ENCODE measurements at regions not wholly inside any gene's neighbourhood (a gene's known extent, or its start where the extent isn't known, plus 50 kb on each side); places are given as distances from the start of the nearest gene placed in this dataset.

DNA sequence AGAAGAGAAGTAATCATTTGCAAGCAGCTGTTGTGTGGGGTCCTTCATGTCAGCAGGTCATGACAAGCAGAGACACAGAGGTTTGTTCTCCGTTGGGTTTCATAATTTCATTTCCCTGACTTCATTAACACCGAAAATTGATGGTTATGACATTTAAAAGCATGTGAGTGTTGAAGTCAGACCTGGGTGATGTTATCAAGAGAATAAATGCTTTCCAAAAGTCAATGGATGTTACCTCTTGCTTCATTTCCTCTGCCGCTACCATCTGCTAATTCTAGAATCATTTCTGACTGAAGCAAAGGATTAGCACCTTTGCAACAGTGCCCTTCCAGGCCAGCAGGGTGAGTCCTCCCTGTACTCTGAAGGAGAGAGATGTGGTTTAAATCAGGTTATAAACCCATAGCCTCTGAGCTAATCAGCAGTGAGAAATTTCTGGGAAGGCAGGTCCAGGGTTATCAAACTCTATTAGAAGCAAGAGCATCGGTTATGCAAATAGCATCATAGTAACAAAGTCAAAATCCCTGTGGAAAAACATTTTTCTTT is 446.2 kb downstream of the PIK3C3 start:
- DNase-seq (ENCODE audit: low spot score) = no peak

DNA sequence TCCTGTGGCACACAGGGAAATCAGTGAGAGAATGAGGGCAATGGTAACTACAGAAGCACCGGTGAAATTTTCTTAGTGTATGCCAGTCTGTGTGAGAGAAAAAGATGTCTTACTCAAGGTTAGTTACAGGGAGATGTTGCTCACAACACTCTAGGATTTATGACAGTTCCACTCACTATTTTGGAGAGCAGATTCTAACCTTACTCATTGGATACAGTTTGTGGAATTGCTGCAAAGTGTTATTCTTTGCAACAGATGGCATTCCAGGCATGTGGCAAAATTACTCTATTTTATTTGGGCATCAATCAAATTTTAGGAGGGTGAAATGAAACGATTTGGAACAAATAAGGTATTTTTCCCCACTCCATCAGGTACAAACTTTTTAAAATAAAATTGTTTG is 449.1 kb downstream of the PIK3C3 start:
- no peak for DNase-seq (ENCODE audit: low spot score)

DNA sequence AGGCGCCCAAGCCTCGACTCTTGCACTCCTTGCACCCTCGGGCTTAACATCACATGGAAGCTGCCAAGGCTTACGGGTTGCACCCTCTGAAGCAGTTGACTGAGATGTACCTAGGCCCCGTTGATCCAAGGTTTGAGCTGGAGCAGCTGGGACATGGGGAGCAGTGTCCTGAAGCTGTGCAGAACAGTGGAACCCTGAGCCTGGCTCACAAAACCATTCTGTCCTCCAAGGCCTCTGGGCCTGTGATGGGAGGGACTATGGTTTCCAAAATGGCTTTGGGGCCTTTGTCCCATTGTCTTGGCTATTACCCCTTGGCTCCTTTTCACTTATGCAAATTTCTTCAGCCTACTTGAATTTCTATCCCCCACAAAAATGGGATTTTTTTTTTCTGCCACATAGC is 454.0 kb downstream of the PIK3C3 start:
- no peak for DNase-seq (ENCODE audit: low spot score)

- no peak for DNase-seq (ENCODE audit: low spot score)
These were observed 457.2 kb downstream of the PIK3C3 start for GRCh38 chr18:42412281-42412680.

DNA sequence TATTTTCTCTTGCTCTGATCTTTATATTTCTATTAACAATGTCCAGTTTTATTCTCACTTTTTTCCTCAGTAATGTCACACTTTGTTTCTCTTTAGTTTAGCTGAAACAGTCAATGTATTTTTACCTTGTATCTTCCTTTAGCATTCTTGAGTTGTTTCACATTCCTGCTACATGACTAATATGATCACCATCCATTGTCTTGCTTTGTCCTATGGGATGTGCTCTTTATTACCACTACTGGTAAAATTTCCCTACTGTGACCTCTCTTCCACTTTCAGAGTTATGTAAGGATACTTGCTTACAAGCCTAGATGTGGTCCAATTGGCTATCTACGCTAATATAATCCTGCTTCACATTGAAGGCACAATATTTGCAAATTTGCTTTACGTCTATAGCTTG is 457.9 kb downstream of the PIK3C3 start:
- no peak for DNase-seq (ENCODE audit: low spot score)

- DNase-seq (ENCODE audit: low spot score) = no peak
These were observed 458.8 kb downstream of the PIK3C3 start for GRCh38 chr18:42413870-42414269.

DNA sequence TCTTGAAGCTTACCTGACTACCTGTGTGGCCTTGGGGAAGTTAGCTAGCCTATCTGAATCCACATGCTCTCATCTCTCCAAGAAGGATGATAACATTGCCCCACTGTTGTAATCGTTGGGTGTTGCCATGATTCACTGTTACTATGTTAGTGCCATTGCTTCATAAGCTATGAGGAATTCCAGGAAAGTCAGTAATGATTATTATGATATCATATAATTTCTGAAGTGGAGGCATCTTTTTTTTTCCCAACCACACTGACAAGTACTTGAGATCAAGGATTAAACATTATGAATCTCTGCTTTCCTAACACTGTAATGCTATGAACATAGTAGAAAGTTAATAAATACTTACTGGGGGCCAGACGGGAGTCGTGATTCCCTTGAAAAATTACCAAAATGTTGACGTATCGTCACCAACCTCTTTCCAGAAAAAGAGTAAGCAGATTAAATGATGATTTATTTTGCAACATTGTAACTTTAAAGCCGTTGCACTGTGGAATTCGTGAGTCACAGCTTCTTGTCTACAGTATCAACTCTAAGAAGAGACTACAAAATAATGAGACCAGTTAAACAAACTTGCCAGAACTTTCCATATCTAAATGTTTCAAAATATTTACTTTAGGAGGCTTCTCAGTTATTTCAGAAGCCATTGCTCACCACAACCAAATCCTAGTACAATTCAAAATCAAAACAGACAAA is 459.9 kb downstream of the PIK3C3 start:
- no peak for DNase-seq (ENCODE audit: low spot score)

DNA sequence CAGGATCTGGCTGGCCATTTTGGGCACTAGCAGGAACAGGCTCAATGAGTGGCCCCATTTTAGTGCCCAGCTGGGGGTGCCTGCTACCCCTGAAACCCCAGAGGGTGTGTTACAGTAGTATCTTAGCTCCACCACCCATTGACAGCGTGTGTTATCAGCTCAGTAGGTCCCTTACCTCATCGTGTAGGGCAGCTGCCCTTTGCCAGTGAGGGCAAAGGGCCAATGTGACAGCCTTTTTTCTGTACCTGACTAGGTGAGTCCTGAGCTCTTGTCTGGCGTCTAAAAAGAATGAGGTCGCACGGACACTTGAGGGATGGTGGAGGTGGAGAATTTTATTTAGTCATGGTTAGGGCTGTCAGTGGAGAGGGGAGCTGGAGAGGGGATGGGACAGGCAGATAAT is 462.2 kb downstream of the PIK3C3 start:
- DNase-seq (ENCODE audit: low spot score) = no peak

DNA sequence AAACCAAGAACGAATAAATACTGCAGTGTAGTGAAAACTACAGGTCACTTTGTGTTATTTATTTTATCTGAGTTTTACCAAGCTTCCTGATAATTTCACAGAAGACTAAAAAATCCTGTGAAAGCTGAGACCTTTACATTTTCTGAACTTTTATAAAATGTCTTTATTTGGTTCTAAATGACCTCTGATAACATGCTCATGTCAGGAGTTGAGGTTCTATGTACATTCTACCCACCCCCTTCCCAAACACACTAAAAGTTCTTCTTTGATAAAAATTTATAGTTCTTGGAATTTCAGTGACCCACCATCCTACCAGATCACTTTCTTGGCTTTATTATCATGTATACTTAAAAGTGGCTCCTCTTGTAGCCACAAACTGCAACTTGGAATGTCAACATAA is 463.1 kb downstream of the PIK3C3 start:
- DNase-seq (ENCODE audit: low spot score) = no peak

- DNase-seq (ENCODE audit: low spot score) = no peak
These were observed 470.0 kb downstream of the PIK3C3 start for GRCh38 chr18:42425025-42425424.

- DNase-seq (ENCODE audit: low spot score) = no peak
These were observed 471.5 kb downstream of the PIK3C3 start for GRCh38 chr18:42426496-42427015.

DNA sequence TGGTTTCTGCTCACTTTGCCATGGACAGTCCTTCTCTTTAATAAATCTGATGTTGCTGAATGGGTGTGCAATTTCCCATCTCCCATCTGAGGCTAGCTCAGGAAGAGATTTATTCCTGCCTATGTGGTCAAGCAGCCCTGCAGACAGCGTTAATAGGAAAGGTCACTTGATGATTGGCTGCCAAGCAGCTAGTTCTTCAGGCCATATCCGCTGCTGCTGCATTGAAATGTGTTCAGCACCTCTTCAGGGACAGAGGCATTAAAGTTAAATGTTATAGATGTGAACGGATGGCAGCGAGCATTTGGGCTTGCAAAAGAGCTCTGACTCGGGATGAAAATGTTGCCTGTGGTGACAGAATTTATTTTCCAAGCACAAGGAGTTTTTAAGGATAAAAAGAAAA is 474.2 kb downstream of the PIK3C3 start:
- DNase-seq (ENCODE audit: low spot score) = no peak

GRCh38 chr18:42436222-42436765 is 481.3 kb downstream of the PIK3C3 start:
- DNase-seq (ENCODE audit: low spot score) = no peak

DNA sequence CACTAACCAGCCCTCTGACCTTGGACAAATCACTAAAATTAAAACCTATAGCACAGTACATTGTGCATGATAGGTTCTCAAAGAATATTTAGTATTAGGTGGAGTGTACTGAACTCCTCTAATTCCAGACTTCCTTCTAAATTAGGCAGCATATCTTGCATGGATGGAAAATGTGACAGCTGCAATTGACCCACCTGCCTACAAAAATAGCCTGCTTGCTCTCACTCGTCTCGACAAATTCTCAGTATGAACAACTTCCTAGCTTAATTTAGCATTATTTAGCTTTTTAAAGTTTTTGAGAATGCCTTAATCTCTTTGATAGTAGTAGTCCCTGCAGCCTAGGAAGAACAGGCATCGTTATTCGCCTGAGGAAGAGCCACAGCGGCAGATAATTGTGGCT is 482.0 kb downstream of the PIK3C3 start:
- DNase-seq (ENCODE audit: low spot score) = no peak

DNA sequence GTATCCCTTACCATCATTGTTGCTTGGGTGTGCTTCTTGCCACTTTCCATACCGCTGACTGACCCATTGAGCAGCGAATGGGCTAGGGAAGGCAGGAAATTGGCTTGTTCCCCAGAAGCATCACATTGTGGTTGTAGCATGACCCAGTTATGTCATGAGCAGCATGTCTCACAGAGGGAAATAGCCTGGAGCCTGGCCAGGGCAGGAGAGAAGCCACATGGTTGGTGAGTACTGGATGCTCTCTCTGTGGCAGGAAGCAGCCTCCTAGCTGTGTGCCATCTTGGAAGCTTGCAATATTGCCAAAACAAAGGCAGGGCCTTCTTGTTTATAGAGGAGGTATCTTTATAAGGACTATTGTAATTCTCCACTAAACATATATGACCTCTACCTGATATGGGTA is 482.6 kb downstream of the PIK3C3 start:
- DNase-seq (ENCODE audit: low spot score) = no peak

- DNase-seq (ENCODE audit: low spot score) = no peak
These were observed 487.6 kb downstream of the PIK3C3 start for GRCh38 chr18:42442656-42443055.

DNA sequence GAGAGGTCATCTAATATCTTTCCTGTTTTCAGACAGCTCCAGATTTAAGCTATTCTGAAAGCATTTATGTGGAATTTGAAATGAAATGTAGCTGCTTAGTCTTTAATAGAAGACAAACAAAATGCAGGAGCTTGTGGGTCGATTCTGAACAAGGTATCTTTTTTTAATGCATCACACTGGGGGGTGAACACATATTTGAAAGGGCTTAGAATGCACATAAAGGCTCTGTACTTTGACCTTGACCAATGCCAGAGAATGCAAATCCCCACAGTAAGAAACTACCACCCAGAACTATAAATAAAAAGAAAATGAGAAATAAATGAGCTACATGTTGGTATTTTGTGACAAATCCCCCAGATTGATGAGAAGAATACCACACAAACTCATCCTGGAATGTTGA is 489.3 kb downstream of the PIK3C3 start:
- no peak for DNase-seq (ENCODE audit: low spot score)

DNA sequence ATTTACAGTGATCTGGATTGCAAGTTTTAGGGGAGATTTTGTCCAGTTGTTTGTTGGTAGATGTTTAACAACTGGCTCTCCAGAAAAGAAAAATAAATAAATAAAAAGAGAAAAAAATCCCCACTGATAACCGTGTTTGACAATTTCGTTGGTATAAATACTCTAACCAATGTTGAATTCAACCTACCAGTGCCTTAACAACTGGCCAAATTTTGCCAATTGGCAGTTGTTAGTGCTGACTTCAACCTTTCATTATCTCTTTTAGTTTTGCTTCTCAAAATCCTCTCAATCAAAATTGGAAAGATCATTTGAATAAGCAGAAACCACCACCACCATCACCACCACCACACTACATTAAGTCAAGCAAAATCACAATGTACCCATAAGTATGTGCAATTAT is 490.3 kb downstream of the PIK3C3 start:
- no peak for DNase-seq (ENCODE audit: low spot score)

DNA sequence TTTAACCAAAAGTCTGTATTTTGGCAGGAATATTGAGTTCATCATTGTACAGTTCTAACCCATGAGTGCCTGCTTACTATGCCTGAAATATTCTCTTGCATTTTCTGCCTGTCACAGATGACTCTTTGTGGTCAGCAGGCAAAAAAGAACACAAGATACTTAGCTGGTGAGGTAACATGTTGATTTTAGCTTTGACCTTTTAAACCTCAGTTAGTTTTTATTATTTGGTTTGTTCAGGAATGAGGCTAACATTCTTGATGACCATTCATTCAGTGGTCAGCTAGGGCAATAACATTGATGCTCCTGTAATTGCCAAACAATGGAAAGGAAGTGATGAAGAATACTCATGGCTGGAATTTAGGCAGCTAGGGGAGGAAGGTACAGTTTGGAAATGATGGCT is 491.2 kb downstream of the PIK3C3 start:
- DNase-seq (ENCODE audit: low spot score) = peak; percentile 1

GRCh38 chr18:42447688-42448087 is 492.7 kb downstream of the PIK3C3 start:
- DNase-seq (ENCODE audit: low spot score) = no peak

DNA sequence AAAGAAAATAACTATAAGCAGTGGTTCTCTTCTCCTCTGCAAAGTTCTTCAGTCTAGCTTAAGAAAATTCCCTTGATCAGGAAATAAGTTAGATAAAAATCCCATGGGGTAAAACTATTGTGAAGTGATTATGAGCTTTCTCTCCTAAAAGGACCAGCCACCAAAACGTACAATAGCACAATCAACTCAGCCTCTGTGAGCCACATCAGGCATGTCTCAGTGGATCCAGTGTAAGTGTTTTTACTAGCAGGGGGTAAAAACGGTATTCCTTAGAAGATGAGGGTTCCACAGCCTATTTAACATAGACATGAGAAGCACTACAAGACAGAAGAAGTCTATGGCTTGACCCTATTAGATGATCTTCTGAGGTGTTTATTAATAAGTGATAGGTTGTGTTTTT is 503.2 kb downstream of the PIK3C3 start:
- no peak for DNase-seq (ENCODE audit: low spot score)

- DNase-seq (ENCODE audit: low spot score) = no peak
These were observed 504.8 kb downstream of the PIK3C3 start for GRCh38 chr18:42459873-42460272.

- DNase-seq (ENCODE audit: low spot score) = no peak
These were observed 516.9 kb downstream of the PIK3C3 start for GRCh38 chr18:42471885-42472284.

DNA sequence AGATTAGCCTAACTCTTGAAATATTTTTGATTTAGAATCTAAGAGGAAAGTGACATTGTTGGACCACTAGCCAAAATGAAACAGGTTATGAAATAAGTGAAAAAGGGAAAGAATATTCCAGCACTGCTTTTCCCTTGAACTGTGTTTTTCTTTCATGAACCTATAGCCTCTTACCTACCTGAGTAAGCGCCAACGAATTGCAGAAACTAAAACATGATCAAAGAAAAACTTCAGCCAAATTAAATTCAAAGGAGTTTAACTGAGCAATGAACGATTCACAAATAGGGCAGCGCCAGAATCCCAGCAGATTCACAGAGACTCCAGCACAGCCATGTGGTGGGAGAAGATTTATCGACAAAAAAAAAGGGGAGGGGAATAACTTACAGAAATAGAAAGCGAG is 518.6 kb downstream of the PIK3C3 start:
- DNase-seq (ENCODE audit: low spot score) = no peak
